ENCODE measurements at regions not wholly inside any gene's neighbourhood (a gene's known extent, or its start where the extent isn't known, plus 50 kb on each side); places are given as distances from the start of the nearest gene placed in this dataset.

- DNase-seq = no peak
Observed at GRCh38 chr6:159479146-159479545, 213.9 kb downstream of the SOD2 start.

GRCh38 chr6:159473475-159474263 is 219.4 kb downstream of the SOD2 start:
- no peak for DNase-seq

- no peak for DNase-seq
Observed at GRCh38 chr6:159470397-159470796, 222.6 kb downstream of the SOD2 start.

GRCh38 chr6:159469443-159469842 is 223.6 kb downstream of the SOD2 start:
- no peak for DNase-seq

- DNase-seq = no peak
Observed at GRCh38 chr6:159468994-159469393, 224.0 kb downstream of the SOD2 start.

GRCh38 chr6:159467473-159468041 is 225.5 kb downstream of the SOD2 start:
- DNase-seq = peak in 1 of 5 experiments; percentile 22

GRCh38 chr6:159466926-159467325 is 226.1 kb downstream of the SOD2 start:
- no peak for DNase-seq

- no peak for DNase-seq
Observed at GRCh38 chr6:159464816-159465215, 228.2 kb downstream of the SOD2 start.

- DNase-seq = peak in 1 of 5 experiments; percentile 4
Observed at GRCh38 chr6:159463119-159463829, 229.8 kb downstream of the SOD2 start.

GRCh38 chr6:159462431-159462830 is 230.6 kb downstream of the SOD2 start:
- no peak for DNase-seq

- DNase-seq = no peak
Observed at GRCh38 chr6:159461998-159462397, 231.0 kb downstream of the SOD2 start.

GRCh38 chr6:159461266-159461665 is 231.8 kb downstream of the SOD2 start:
- DNase-seq = no peak

- DNase-seq = no peak
Observed at GRCh38 chr6:159460476-159460875, 232.6 kb downstream of the SOD2 start.

- DNase-seq = no peak
Observed at GRCh38 chr6:159456349-159456748, 236.7 kb downstream of the SOD2 start.

GRCh38 chr6:159455700-159456274 is 237.3 kb downstream of the SOD2 start:
- DNase-seq = no peak

- DNase-seq = no peak
Observed at GRCh38 chr6:159450815-159451465, 242.1 kb downstream of the SOD2 start.

- DNase-seq = no peak
Observed at GRCh38 chr6:159446340-159446739, 246.7 kb downstream of the SOD2 start.

GRCh38 chr6:159445351-159445750 is 247.7 kb downstream of the SOD2 start:
- DNase-seq = no peak

- no peak for DNase-seq
Observed at GRCh38 chr6:159444056-159444760, 248.8 kb downstream of the SOD2 start.

GRCh38 chr6:159443417-159443920 is 249.6 kb downstream of the SOD2 start:
- DNase-seq = no peak

GRCh38 chr6:159441704-159441981 is 251.4 kb downstream of the SOD2 start:
- DNase-seq = no peak

Measured in T-helper 2 cell (primary cell).